Tibial artery (tissue), 4 donors: ENCODE measurements at regions not wholly inside any gene's neighbourhood (a gene's known extent, or its start where the extent isn't known, plus 50 kb on each side); places are given as distances from the start of the nearest gene placed in this dataset.

ENCODE experiments used
- DNase-seq, 2 donors: peaks; one replicate each; pipeline ENCODE4 v3.0.0-alpha.2; 2019
- H3K27ac ChIP-seq, 2 donors: fragments of 200-600 bp; sonication (generic) in 1 of 2; 1 replicate in 1 of 2; 2 replicates in 1 of 2; pipeline ENCODE4 v1.5.1; 2018 to 2019; ENCODE audit warnings: mild to moderate bottlenecking in 1 of 2
- H3K27me3 ChIP-seq, 2 donors: fragments of 200-600 bp; sonication (generic) in 1 of 2; one replicate each; pipeline versions ENCODE4 v1.5.1 to v1.6.0; 2016 to 2019
- H3K36me3 ChIP-seq, 3 donors: fragments of 200-600 bp; sonication (generic) in 2 of 3; one replicate each; pipeline ENCODE4 v1.5.1; 2016 to 2019; ENCODE audit warnings: mild to moderate bottlenecking in 2 of 3
- H3K4me1 ChIP-seq, 4 donors: fragments of 200-600 bp; sonication (generic) in 2 of 4; 1 replicate in 3 of 4; 2 replicates in 1 of 4; pipeline ENCODE4 v1.5.1; 2016 to 2019
- H3K4me3 ChIP-seq, 2 donors: fragments of 200-600 bp; sonication (generic) in 1 of 2; 1 replicate in 1 of 2; 2 replicates in 1 of 2; pipeline ENCODE4 v1.5.1; 2018 to 2019; ENCODE audit warnings: mild to moderate bottlenecking in 2 of 2
- H3K9me3 ChIP-seq, 3 donors: fragments of 200-600 bp; sonication (generic) in 1 of 3; one replicate each; pipeline ENCODE4 v1.5.1; 2016 to 2019
- CTCF ChIP-seq, 2 experiments: fragments of 200-600 bp in 1 of 2; fragments of 450-650 bp in 1 of 2; IDR thresholded peaks; one replicate each; pipeline ENCODE4 v1.5.1; 2017 to 2019; ENCODE audit warnings: antibody characterized with exemption in 2 of 2, mild to moderate bottlenecking in 1 of 2, moderate library complexity in 1 of 2
- intact Hi-C: fragments of 100-400 bp; cut with DNase I; formaldehyde crosslinking; loops from one replicate; pipeline ENCODE4 v1.15.0; 2023; ENCODE audit warnings: low total_unique reads

GRCh38 chr4:106512706-106513105 is 144.1 kb upstream of the GIMD1 start:
- H3K4me1 ChIP-seq = no peaks in the 10 kb centered on the region
- no peak overlapping the region for H3K4me3 ChIP-seq
- no peaks in the 10 kb centered on the region for H3K27me3 ChIP-seq
- H3K9me3 ChIP-seq = no peaks in the 10 kb centered on the region
- no peak overlapping the region for H3K27ac ChIP-seq
- H3K36me3 ChIP-seq = no peaks in the 10 kb centered on the region
- no peak for DNase-seq
- intact Hi-C loops = no loop called here
- no peak for TF ChIP-seq CTCF (IDR thresholded peaks at IDR 0.05)

GRCh38 chr4:106507440-106507839 is 138.9 kb upstream of the GIMD1 start:
- Histone ChIP-seq H3K9me3 (no peaks in the 10 kb centered on the region), H3K27me3 (no peaks in the 10 kb centered on the region), H3K27ac (no peak overlapping the region), H3K4me1 (no peaks in the 10 kb centered on the region), H3K36me3 (no peaks in the 10 kb centered on the region), H3K4me3 (no peak overlapping the region)
- DNase-seq = no peak
- intact Hi-C loops = loop anchor here (10.0 kb wide), 1 partner anchor 243 kb away; no protein-coding TSS in a partner anchor
- no peak for TF ChIP-seq CTCF (IDR thresholded peaks at IDR 0.05)

- H3K27ac ChIP-seq = no peak overlapping the region
- no peaks in the 10 kb centered on the region for H3K4me1 ChIP-seq
- TF ChIP-seq CTCF (IDR thresholded peaks at IDR 0.05) = no peak
- H3K27me3 ChIP-seq = no peaks in the 10 kb centered on the region
- intact Hi-C loops = loop anchor here (5.0 to 10.0 kb wide), 2 partner anchors 136 to 239 kb away; partner anchors contain the start of gene GIMD1
- no peaks in the 10 kb centered on the region for H3K9me3 ChIP-seq
- DNase-seq = no peak
- H3K36me3 ChIP-seq = no peaks in the 10 kb centered on the region
- no peak overlapping the region for H3K4me3 ChIP-seq
Measured at GRCh38 chr4:106503116-106504050, 134.8 kb upstream of the GIMD1 start.

- H3K9me3 ChIP-seq = no peaks in the 10 kb centered on the region
- TF ChIP-seq CTCF (IDR thresholded peaks at IDR 0.05) = peak; percentile 46 to 51
- intact Hi-C loops = loop anchor here (5.0 to 10.0 kb wide), 2 partner anchors 135 to 237 kb away; partner anchors contain the start of gene GIMD1
- H3K36me3 ChIP-seq = no peaks in the 10 kb centered on the region
- no peak overlapping the region for H3K4me3 ChIP-seq
- H3K27ac ChIP-seq = no peak overlapping the region
- no peaks in the 10 kb centered on the region for H3K4me1 ChIP-seq
- H3K27me3 ChIP-seq = no peaks in the 10 kb centered on the region
- DNase-seq = peak in 1 of 2 donors; percentile 28
Measured at GRCh38 chr4:106502106-106502699, 133.6 kb upstream of the GIMD1 start.

GRCh38 chr4:106497271-106497670 is 128.7 kb upstream of the GIMD1 start:
- intact Hi-C loops = no loop called here
- Histone ChIP-seq H3K4me3 (no peak overlapping the region), H3K36me3 (no peaks in the 10 kb centered on the region), H3K27me3 (no peaks in the 10 kb centered on the region), H3K27ac (no peak overlapping the region), H3K9me3 (no peaks in the 10 kb centered on the region), H3K4me1 (no peaks in the 10 kb centered on the region)
- TF ChIP-seq CTCF (IDR thresholded peaks at IDR 0.05) = no peak
- DNase-seq = no peak
